DND-41 (cell line): ENCODE measurements at regions not wholly inside any gene's neighbourhood (a gene's known extent, or its start where the extent isn't known, plus 50 kb on each side); places are given as distances from the start of the nearest gene placed in this dataset.

Source experiments
- EZH2 ChIP-seq: IDR thresholded peaks from 3 replicates; pipeline ENCODE4 v1.6.1; 2012; ENCODE audit warnings: borderline replicate concordance, low read depth, mild to moderate bottlenecking, moderate library complexity, low read length, inconsistent platforms; ENCODE audit not compliant: severe bottlenecking
- TF ChIP-seq, protein P1 (sequence below): IDR thresholded peaks from 2 replicates; pipeline ENCODE4 v1.5.1; 2012; ENCODE audit warnings: borderline replicate concordance, low read length, moderate library complexity, mild to moderate bottlenecking; ENCODE audit not compliant: poor library complexity, severe bottlenecking; ENCODE audit errors: extremely low read depth

DNA sequence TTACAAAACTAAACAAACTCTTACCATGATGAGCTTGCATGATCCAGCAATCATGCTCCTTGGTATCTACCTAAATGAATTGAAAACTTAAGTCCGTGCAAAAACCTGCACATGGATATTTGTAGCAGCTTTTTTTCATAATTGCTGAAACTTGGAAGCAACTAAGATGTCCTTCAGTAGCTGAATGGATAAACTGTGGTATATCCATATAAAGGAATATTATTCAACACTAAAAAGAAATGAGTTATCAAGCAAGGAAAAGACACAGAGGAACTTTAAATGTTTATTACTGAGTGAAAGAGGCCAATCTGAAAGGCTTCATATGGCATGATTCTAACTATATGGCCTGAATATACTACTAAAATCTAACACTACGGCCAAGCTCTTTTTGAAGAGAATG is 139.1 kb upstream of the ZNF608 start:
- TF ChIP-seq, protein P1, sequence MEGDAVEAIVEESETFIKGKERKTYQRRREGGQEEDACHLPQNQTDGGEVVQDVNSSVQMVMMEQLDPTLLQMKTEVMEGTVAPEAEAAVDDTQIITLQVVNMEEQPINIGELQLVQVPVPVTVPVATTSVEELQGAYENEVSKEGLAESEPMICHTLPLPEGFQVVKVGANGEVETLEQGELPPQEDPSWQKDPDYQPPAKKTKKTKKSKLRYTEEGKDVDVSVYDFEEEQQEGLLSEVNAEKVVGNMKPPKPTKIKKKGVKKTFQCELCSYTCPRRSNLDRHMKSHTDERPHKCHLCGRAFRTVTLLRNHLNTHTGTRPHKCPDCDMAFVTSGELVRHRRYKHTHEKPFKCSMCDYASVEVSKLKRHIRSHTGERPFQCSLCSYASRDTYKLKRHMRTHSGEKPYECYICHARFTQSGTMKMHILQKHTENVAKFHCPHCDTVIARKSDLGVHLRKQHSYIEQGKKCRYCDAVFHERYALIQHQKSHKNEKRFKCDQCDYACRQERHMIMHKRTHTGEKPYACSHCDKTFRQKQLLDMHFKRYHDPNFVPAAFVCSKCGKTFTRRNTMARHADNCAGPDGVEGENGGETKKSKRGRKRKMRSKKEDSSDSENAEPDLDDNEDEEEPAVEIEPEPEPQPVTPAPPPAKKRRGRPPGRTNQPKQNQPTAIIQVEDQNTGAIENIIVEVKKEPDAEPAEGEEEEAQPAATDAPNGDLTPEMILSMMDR: no peak
- TF ChIP-seq EZH2: no peak
